Vagina (tissue), 2 donors: ENCODE measurements at regions not wholly inside any gene's neighbourhood (a gene's known extent, or its start where the extent isn't known, plus 50 kb on each side); places are given as distances from the start of the nearest gene placed in this dataset.

ENCODE experiments used
- CTCF ChIP-seq, 3 experiments: fragments of 450-650 bp in 2 of 3; fragments of 200-600 bp in 1 of 3; sonication (generic) in 1 of 3; IDR thresholded peaks; one replicate each; pipeline ENCODE4 v1.5.1; 2017 to 2019; ENCODE audit warnings: antibody characterized with exemption in 3 of 3, mild to moderate bottlenecking in 2 of 3, moderate library complexity in 2 of 3
- POLR2A ChIP-seq, 2 donors: fragments of 450-650 bp; IDR thresholded peaks; one replicate each; pipeline ENCODE4 v1.6.1; 2017; ENCODE audit warnings: antibody characterized with exemption in 2 of 2, mild to moderate bottlenecking in 2 of 2, moderate library complexity in 2 of 2

GRCh38 chr4:184957446-184958115 lies 60.7 kb upstream of the HELT start:
- TF ChIP-seq CTCF (IDR thresholded peaks at IDR 0.05), result no peak
- TF ChIP-seq POLR2A (IDR thresholded peaks at IDR 0.05), result no peak
